ENCODE measurements at regions not wholly inside any gene's neighbourhood (a gene's known extent, or its start where the extent isn't known, plus 50 kb on each side); places are given as distances from the start of the nearest gene placed in this dataset.

- Histone ChIP-seq H3K4me2 (ENCODE audit: low read length) (peak overlapping the region; percentile 56), H2AFZ (ENCODE audit: low read length) (no peak overlapping the region), H3K9me3 (ENCODE audit: low read length) (no peaks in the 10 kb centered on the region), H3K9ac (ENCODE audit: low read length) (no peak overlapping the region), H3K9me2 (replicated peaks; ENCODE audit: low read length) (no peaks in the 10 kb centered on the region), H3K79me2 (ENCODE audit: low read length) (no peaks in the 10 kb centered on the region), H4K20me1 (ENCODE audit: low read length) (no peaks in the 10 kb centered on the region), H3K4me1 (ENCODE audit: insufficient read depth, low read length) (peaks cover 9% of the 10 kb centered on the region), H3K4me3 (ENCODE audit: low read length) (no peak overlapping the region), H3K27ac (ENCODE audit: low read length) (peak overlapping the region; percentile 58), H3K36me3 (ENCODE audit: low read depth, low read length) (no peaks in the 10 kb centered on the region), H3K27me3 (ENCODE audit: low read length) (no peaks in the 10 kb centered on the region), H3F3A (ENCODE audit: low read length, unreplicated experiment) (no peaks in the 10 kb centered on the region)
- no TSS peak for BruUV-seq (replicated peaks)
- intact Hi-C loops (cut with micrococcal nuclease) = no loop called here
- DNase-seq (peak; percentile 32), ATAC-seq (peak; percentile 97)
- TF ChIP-seq EZH2phosphoT487 (IDR thresholded peaks at IDR 0.05; ENCODE audit: borderline replicate concordance, low read length) (no peak), CTCF (conservative IDR thresholded peaks at IDR 0.05; ENCODE audit: low read depth, low read length) (no peak), EZH2 (IDR thresholded peaks at IDR 0.05; ENCODE audit: low read length, unreplicated experiment) (no peak)
- ChIA-PET POLR2A (ENCODE audit: unreplicated experiment) (no interaction called here), CTCF (no interaction called here)
Observed at GRCh38 chr13:67619995-67620380, 389.9 kb upstream of the PCDH9 start.

GRCh38 chr13:67619351-67619994, 389.3 kb upstream of the PCDH9 start:
- POLR2A ChIA-PET (ENCODE audit: unreplicated experiment) = no interaction called here

More at GRCh38 chr13:67619351-67619994, 389.3 kb upstream of the PCDH9 start:
- intact Hi-C loops (cut with micrococcal nuclease) = no loop called here
- Histone ChIP-seq H2AFZ (ENCODE audit: low read length) (no peak overlapping the region), H3K27me3 (ENCODE audit: low read length) (no peaks in the 10 kb centered on the region), H3K9me3 (ENCODE audit: low read length) (no peaks in the 10 kb centered on the region), H3F3A (ENCODE audit: low read length, unreplicated experiment) (no peaks in the 10 kb centered on the region), H3K36me3 (ENCODE audit: low read depth, low read length) (no peaks in the 10 kb centered on the region), H3K79me2 (ENCODE audit: low read length) (no peaks in the 10 kb centered on the region), H3K4me3 (ENCODE audit: low read length) (no peak overlapping the region), H4K20me1 (ENCODE audit: low read length) (no peaks in the 10 kb centered on the region), H3K9me2 (replicated peaks; ENCODE audit: low read length) (no peaks in the 10 kb centered on the region), H3K4me1 (ENCODE audit: insufficient read depth, low read length) (peaks cover 9% of the 10 kb centered on the region), H3K27ac (ENCODE audit: low read length) (peak overlapping the region; percentile 58), H3K4me2 (ENCODE audit: low read length) (peak overlapping the region; percentile 56), H3K9ac (ENCODE audit: low read length) (no peak overlapping the region)
- ATAC-seq (peak; percentile 82), DNase-seq (peak; percentile 49)
- BruUV-seq (replicated peaks) = no TSS peak
- TF ChIP-seq EZH2 (IDR thresholded peaks at IDR 0.05; ENCODE audit: low read length, unreplicated experiment) (no peak), EZH2phosphoT487 (IDR thresholded peaks at IDR 0.05; ENCODE audit: borderline replicate concordance, low read length) (no peak), CTCF (conservative IDR thresholded peaks at IDR 0.05; ENCODE audit: low read depth, low read length) (no peak)
- CTCF ChIA-PET = no interaction called here

Data from PC-3 (cell line).